DOHH2 (cell line): ENCODE measurements at regions not wholly inside any gene's neighbourhood (a gene's known extent, or its start where the extent isn't known, plus 50 kb on each side); places are given as distances from the start of the nearest gene placed in this dataset.

Experiments
- H3F3A ChIP-seq: fragments of 200-600 bp; sonication (generic), shearing (Covaris generic); 2 replicates; pipeline ENCODE4 v1.6.0; 2016; ENCODE audit warnings: antibody characterized with exemption, mild to moderate bottlenecking; ENCODE audit not compliant: control insufficient read depth, insufficient read depth
- H3K27ac ChIP-seq: fragments of 200-600 bp; sonication (generic); 2 replicates; pipeline ENCODE4 v1.5.1; 2014; ENCODE audit warnings: low read depth, mild to moderate bottlenecking, low read length, moderate library complexity
- H3K27me3 ChIP-seq: fragments of 200-600 bp; sonication (generic); 2 replicates; pipeline ENCODE4 v1.6.1; 2014; ENCODE audit warnings: mild to moderate bottlenecking, low read length, mixed read lengths; ENCODE audit not compliant: control insufficient read depth
- H3K36me3 ChIP-seq: fragments of 200-600 bp; sonication (generic); 2 replicates; pipeline ENCODE4 v1.6.1; 2014; ENCODE audit warnings: mild to moderate bottlenecking, low read length, moderate library complexity, mixed read lengths; ENCODE audit not compliant: control insufficient read depth
- H3K4me1 ChIP-seq: fragments of 200-600 bp; sonication (generic); 2 replicates; pipeline ENCODE4 v1.6.1; 2014; ENCODE audit warnings: mild to moderate bottlenecking, low read length, mixed read lengths; ENCODE audit not compliant: control insufficient read depth
- H3K4me2 ChIP-seq: fragments of 200-600 bp; sonication (generic); 2 replicates; pipeline ENCODE4 v1.6.0; 2014; ENCODE audit warnings: mild to moderate bottlenecking, low read length, moderate library complexity
- H3K4me3 ChIP-seq: fragments of 200-600 bp; sonication (generic); 2 replicates; pipeline ENCODE4 v1.5.1; 2014; ENCODE audit warnings: mild to moderate bottlenecking, low read length, mixed read lengths
- H3K79me2 ChIP-seq: fragments of 200-600 bp; sonication (generic); 2 replicates; pipeline ENCODE4 v1.6.1; 2014; ENCODE audit warnings: mild to moderate bottlenecking, low read length, mixed read lengths; ENCODE audit not compliant: control insufficient read depth
- H3K9me2 ChIP-seq: fragments of 200-600 bp; sonication (generic); replicated peaks from 2 replicates; pipeline ENCODE4 v1.6.1; 2014; ENCODE audit warnings: mild to moderate bottlenecking, low read length, mixed read lengths; ENCODE audit not compliant: control insufficient read depth
- H3K9me3 ChIP-seq: fragments of 200-600 bp; sonication (generic); 2 replicates; pipeline ENCODE4 v1.6.1; 2014; ENCODE audit warnings: antibody characterized with exemption, low read length, mixed read lengths; ENCODE audit not compliant: control insufficient read depth, insufficient read depth
- H4K20me1 ChIP-seq: fragments of 200-600 bp; sonication (generic); 2 replicates; pipeline ENCODE4 v1.6.0; 2014; ENCODE audit warnings: low read depth, mild to moderate bottlenecking, antibody characterized with exemption, low read length, moderate library complexity; ENCODE audit not compliant: control insufficient read depth, insufficient read depth
- CTCF ChIP-seq: fragments of 200-600 bp; sonication (generic); IDR thresholded peaks from one replicate; pipeline ENCODE4 v1.5.1; 2014; ENCODE audit warnings: antibody characterized with exemption, mild to moderate bottlenecking, low read depth, low read length; ENCODE audit not compliant: poor library complexity, severe bottlenecking
- EZH2phosphoT487 ChIP-seq: fragments of 200-600 bp; sonication (generic); IDR thresholded peaks from 2 replicates; pipeline ENCODE4 v1.6.1; 2017; ENCODE audit warnings: borderline replicate concordance, mild to moderate bottlenecking, antibody characterized with exemption, low read length, moderate library complexity, mixed read lengths

GRCh38 chr2:144580521-144581161 is 60.7 kb upstream of the ZEB2 start:
- Histone ChIP-seq H4K20me1 (no peaks in the 10 kb centered on the region), H3K4me3 (no peak overlapping the region), H3K36me3 (no peaks in the 10 kb centered on the region), H3K79me2 (no peaks in the 10 kb centered on the region), H3K9me2 (no peaks in the 10 kb centered on the region), H3K27ac (no peak overlapping the region), H3K27me3 (no peaks in the 10 kb centered on the region), H3K4me2 (peak overlapping the region; percentile 55), H3K4me1 (peaks cover 26% of the 10 kb centered on the region), H3F3A (no peaks in the 10 kb centered on the region), H3K9me3 (no peaks in the 10 kb centered on the region)
- TF ChIP-seq CTCF, result no peak
- TF ChIP-seq EZH2phosphoT487, result no peak

- Histone ChIP-seq H3K27ac (no peak overlapping the region), H3K4me2 (no peak overlapping the region), H3K9me2 (no peaks in the 10 kb centered on the region), H3K27me3 (no peaks in the 10 kb centered on the region), H4K20me1 (no peaks in the 10 kb centered on the region), H3K4me3 (no peak overlapping the region), H3K79me2 (no peaks in the 10 kb centered on the region), H3K36me3 (no peaks in the 10 kb centered on the region), H3K4me1 (peaks cover 26% of the 10 kb centered on the region), H3F3A (no peaks in the 10 kb centered on the region), H3K9me3 (no peaks in the 10 kb centered on the region)
- TF ChIP-seq CTCF (no peak), EZH2phosphoT487 (no peak)
Observed at GRCh38 chr2:144579556-144579955, 59.6 kb upstream of the ZEB2 start.

GRCh38 chr2:144578099-144578498 is 58.2 kb upstream of the ZEB2 start:
- no peak overlapping the region for H3K4me2 ChIP-seq
- no peaks in the 10 kb centered on the region for H3K27me3 ChIP-seq
- TF ChIP-seq EZH2phosphoT487 (no peak), CTCF (no peak)
- H3K4me3 ChIP-seq, result no peak overlapping the region
- H3K9me2 ChIP-seq, result no peaks in the 10 kb centered on the region
- no peaks in the 10 kb centered on the region for H3K9me3 ChIP-seq
- no peaks in the 10 kb centered on the region for H4K20me1 ChIP-seq
- H3K4me1 ChIP-seq, result peaks cover 25% of the 10 kb centered on the region
- no peaks in the 10 kb centered on the region for H3K79me2 ChIP-seq
- H3F3A ChIP-seq, result no peaks in the 10 kb centered on the region
- H3K36me3 ChIP-seq, result no peaks in the 10 kb centered on the region
- H3K27ac ChIP-seq, result no peak overlapping the region

- H3K9me2 ChIP-seq, result no peaks in the 10 kb centered on the region
- no peak overlapping the region for H3K4me3 ChIP-seq
- H3K79me2 ChIP-seq, result no peaks in the 10 kb centered on the region
- no peaks in the 10 kb centered on the region for H3F3A ChIP-seq
- TF ChIP-seq EZH2phosphoT487, result no peak
- no peaks in the 10 kb centered on the region for H4K20me1 ChIP-seq
- no peaks in the 10 kb centered on the region for H3K36me3 ChIP-seq
- no peaks in the 10 kb centered on the region for H3K4me1 ChIP-seq
- H3K9me3 ChIP-seq, result no peaks in the 10 kb centered on the region
- no peaks in the 10 kb centered on the region for H3K27me3 ChIP-seq
- no peak overlapping the region for H3K4me2 ChIP-seq
- H3K27ac ChIP-seq, result no peak overlapping the region
Observed at GRCh38 chr2:144572977-144573376, 53.1 kb upstream of the ZEB2 start.
